ENCODE measurements at regions not wholly inside any gene's neighbourhood (a gene's known extent, or its start where the extent isn't known, plus 50 kb on each side); places are given as distances from the start of the nearest gene placed in this dataset.
"Not testable (repeated sequence)": the region's sequence is repeated elsewhere in the genome, so short reads cannot be mapped to it uniquely, and the experiment has no call there.

DNA sequence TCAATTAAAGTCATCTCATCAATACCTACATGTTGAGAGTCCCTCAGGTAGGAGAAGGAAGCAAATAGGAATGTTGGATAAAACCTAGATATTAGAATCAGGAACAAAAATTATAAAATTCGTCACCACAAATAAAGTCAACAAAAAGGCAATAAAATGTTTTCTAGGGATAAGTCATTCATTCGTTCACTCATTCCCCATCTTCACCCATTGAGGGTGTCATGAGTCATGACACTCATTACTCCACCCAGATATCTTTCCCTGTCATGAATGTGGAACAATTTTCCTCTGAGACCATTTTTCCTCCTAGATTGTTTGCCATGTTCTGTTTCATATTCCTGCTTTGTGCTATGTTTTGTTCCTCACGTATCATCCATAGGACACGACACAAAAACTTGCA lies 50.9 kb upstream of the OLIG3 start:
- no peak for DNase-seq

DNA sequence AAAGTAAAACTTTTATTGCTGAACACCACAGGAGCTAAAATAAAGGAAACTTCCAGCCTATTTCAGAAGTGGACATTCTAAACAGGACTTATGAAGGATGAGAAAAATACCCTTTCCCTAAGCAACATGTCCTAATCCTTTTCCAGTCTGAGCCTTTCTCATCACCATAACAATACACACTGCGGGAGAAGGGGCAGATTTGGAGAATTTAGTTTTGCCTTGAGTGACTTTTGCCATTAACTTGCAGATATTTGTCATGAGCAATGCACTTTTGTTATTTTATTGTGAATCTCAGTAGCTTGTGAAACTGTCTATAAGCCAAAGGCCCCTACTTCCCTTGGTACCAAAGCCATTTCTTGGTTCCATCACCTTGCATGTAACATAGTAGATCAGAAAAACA lies 53.0 kb upstream of the OLIG3 start:
- DNase-seq: no peak

- no peak for DNase-seq
Measured at GRCh38 chr6:137547601-137548000, 53.4 kb upstream of the OLIG3 start.

GRCh38 chr6:137549106-137549505 lies 54.9 kb upstream of the OLIG3 start:
- no peak for DNase-seq

GRCh38 chr6:137550535-137550934 lies 56.3 kb upstream of the OLIG3 start:
- no peak for DNase-seq

- DNase-seq: no peak
Measured at GRCh38 chr6:137552146-137552545, 58.0 kb upstream of the OLIG3 start.

DNA sequence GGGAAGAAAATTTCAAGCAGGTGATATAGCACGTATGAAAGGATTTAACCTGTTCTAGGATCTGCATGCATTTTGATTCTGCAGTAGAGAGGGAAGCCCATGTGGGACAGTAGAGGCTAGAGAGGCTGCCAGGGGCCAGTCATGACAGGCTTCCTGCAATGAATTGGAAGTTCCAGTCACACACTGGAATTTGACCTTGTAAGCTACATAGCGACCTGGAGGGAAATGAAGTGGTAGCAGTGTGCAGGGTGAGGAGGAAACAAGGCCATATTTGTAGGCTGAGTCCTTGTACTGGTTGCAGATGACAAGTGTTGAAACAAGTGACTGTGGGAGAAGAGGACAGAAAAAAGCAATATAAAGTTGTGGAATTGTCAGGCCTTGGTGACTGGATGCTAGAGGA lies 58.6 kb upstream of the OLIG3 start:
- DNase-seq: no peak

- DNase-seq: peak in 1 of 2 experiments; percentile 1
Measured at GRCh38 chr6:137559521-137560183, 65.5 kb upstream of the OLIG3 start.

GRCh38 chr6:137560184-137560563 lies 66.0 kb upstream of the OLIG3 start:
- no peak for DNase-seq

DNA sequence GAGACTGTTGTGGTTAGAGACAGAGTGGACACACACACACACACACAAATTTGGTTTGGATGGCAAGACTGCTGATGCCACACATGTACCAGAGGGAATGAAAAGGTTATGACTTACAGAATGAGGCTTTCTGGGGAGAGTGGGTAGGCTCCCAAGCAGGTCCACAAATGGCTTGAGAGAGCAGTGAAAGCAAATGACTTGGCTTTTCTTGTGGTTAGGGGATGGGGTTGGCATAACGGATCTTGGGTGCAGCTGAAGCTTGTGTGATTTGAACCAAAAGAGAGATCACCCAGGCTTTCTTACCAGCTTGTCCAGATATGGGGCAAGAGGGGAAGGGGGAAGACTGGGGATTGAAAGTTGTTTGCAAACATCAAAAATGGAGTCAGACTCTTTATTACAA lies 73.9 kb upstream of the OLIG3 start:
- DNase-seq: no peak

GRCh38 chr6:137570393-137570792 lies 76.2 kb upstream of the OLIG3 start:
- DNase-seq: no peak

- DNase-seq: peak; percentile 61 to 69
Measured at GRCh38 chr6:137571854-137572253, 77.7 kb upstream of the OLIG3 start.

DNA sequence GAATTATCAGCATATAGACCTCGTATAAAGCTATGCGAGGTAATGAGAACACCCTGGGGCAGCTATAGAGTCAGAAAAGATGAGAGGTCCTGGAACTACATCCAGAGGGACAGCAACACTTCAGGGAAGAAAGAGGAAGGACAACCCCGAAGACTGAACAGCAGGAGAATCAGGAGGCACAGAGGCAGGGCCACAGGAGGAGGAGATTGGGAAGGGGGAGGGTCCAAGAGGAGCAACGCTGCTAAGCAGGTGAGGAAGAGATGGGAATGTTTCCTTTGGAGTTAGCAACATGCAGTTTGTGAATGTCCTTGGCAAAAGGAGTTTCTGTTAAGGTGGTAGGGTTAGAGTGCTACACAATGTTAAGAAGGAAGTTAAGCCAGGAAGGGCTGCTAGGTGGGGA lies 79.5 kb upstream of the OLIG3 start:
- DNase-seq: no peak

- DNase-seq: no peak
Measured at GRCh38 chr6:137579612-137580011, 85.4 kb upstream of the OLIG3 start.

- DNase-seq: no peak
Measured at GRCh38 chr6:137581019-137581707, 87.0 kb upstream of the OLIG3 start.

GRCh38 chr6:137583519-137583918 lies 89.3 kb upstream of the OLIG3 start:
- DNase-seq: not testable (repeated sequence)

- DNase-seq: no peak
Measured at GRCh38 chr6:137588472-137588871, 94.3 kb upstream of the OLIG3 start.

- peak; percentile 16 to 18 for DNase-seq
Measured at GRCh38 chr6:137589067-137589848, 95.1 kb upstream of the OLIG3 start.

DNA sequence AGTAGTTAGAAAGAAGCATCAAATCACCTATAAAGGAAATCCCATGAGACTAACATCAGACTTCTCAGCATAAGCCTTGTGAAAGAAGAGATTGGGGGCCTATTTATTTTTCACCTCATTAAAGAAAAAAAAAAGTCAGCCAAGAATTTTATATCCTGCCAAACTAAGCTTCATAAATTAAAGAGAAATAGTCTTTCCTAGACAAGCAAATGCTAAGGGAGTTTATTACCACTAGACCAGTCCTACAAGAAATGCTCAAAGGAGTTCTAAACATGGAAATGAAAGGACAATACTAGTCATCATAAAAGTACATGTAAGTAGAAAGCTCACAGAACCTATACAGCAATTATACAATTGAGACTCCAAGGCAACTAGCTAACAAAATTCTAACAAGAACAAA lies 96.5 kb upstream of the OLIG3 start:
- DNase-seq: no peak

DNA sequence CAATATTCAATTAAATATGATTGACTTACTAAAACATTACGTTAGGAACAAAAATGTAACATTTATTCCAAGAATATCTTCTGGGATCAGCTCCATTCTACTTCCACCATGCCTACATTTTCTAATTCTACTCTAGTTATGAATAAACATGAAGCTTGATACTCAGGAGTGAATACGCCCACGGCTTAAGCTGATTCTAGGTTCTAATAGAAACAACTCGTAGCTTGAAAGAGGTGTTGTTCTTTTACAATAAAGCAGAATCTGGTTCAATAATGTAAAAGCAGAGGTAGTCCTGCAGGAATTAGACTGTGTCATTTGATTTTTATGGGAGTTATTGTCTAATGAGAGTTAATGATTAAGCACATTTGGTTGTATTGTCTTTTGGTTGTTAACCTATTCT lies 107.3 kb upstream of the OLIG3 start:
- no peak for DNase-seq

DNA sequence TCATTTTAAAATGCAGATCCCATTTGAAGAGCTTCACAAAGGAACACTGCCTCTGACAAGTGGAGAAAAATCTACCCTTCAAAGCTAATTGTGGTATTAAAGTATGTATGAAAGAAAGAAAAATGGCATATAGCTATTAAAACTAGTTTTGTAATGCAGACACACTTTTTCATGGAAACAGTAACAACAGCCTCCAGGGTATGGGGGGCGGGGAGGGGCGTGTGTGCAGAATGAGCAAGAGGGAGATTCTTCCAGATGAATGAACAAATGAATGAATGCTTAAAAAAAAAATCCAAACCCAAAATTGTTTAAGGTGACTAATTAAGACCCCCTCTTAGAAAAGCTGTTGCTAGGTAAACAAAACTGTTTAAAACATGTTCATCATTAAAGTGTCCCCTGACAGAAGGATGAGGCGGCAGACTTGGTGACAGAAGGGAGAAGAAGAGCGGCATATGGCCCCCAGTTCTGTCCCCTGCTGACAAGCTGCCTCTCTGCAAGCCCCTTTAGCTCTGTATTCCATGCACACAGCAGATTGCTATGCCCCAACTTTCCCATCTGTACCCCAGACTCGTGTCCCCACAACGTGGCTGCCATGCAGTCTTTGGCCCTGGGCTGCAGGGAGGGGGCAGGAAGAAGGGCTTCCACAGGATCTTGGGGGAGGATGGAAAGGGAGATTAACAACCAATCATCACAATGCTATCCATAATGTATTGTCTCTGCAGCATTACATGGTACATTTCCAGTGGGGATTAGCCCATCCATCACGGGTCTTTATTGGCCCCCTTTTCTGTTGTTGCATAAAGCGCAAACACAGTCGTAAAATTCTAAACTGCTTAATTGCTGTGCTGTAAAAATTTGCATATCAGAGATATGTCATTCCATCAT lies 108.4 kb upstream of the OLIG3 start:
- no peak for DNase-seq

DNA sequence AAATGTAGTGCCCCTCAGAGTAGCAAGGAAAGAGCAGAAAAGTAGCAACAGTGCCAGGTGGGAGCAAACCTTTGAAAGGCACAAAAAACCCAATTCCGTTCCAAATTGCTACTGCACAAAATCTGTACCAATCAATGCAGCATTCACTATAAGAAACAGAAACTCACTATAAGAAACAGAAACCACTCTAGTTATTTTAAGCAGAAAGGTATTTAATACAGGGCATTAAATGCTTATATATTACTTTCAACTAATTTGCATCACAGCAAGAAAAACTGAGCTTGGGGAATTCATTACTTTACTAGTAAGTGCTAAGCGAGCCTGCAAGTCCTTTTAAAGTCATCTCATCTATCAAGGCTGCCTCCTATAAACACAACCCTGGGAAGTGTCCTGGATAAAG lies 116.5 kb upstream of the OLIG3 start:
- no peak for DNase-seq

GRCh38 chr6:137623293-137623692 lies 129.1 kb upstream of the OLIG3 start:
- DNase-seq: no peak
